ENCODE measurements at regions not wholly inside any gene's neighbourhood (a gene's known extent, or its start where the extent isn't known, plus 50 kb on each side); places are given as distances from the start of the nearest gene placed in this dataset.

DNA sequence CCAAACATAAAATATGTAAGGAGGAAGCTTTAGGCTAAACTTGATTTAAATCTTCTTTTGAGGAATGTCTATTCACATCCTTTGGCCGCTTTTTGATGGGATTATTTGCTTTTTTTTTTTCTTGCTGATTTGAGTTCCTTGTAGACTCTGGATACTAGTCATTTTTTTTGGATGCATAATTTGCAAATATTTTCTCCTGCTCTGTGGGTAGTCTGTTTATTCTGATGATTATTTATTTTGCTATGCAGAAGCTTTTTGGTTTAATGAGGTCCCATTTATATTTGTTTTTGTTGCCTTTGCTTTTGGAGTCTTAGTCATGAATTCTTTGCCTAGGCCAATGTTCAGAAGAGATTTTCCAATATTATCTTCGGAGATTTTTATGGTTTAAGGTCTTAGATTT, 144.9 kb downstream of the MAGEC2 start (continued):
- TF ChIP-seq, protein P1, sequence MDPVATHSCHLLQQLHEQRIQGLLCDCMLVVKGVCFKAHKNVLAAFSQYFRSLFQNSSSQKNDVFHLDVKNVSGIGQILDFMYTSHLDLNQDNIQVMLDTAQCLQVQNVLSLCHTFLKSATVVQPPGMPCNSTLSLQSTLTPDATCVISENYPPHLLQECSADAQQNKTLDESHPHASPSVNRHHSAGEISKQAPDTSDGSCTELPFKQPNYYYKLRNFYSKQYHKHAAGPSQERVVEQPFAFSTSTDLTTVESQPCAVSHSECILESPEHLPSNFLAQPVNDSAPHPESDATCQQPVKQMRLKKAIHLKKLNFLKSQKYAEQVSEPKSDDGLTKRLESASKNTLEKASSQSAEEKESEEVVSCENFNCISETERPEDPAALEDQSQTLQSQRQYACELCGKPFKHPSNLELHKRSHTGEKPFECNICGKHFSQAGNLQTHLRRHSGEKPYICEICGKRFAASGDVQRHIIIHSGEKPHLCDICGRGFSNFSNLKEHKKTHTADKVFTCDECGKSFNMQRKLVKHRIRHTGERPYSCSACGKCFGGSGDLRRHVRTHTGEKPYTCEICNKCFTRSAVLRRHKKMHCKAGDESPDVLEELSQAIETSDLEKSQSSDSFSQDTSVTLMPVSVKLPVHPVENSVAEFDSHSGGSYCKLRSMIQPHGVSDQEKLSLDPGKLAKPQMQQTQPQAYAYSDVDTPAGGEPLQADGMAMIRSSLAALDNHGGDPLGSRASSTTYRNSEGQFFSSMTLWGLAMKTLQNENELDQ (tag by site-specific recombination; IDR thresholded peaks at IDR 0.05; ENCODE audit: low read depth): no peak
- TF ChIP-seq KLF16 (tag by site-specific recombination; IDR thresholded peaks at IDR 0.05) (no peak), ZNF610 (tag by site-specific recombination; IDR thresholded peaks at IDR 0.05; ENCODE audit: borderline replicate concordance) (no peak), ZBTB20 (tag by site-specific recombination; IDR thresholded peaks at IDR 0.05) (no peak), ZSCAN16 (tag by site-specific recombination; IDR thresholded peaks at IDR 0.05) (no peak), EGR2 (tag by site-specific recombination; IDR thresholded peaks at IDR 0.05; ENCODE audit: low read depth) (no peak), ZNF248 (tag by site-specific recombination; IDR thresholded peaks at IDR 0.05) (no peak)
- TF ChIP-seq, protein P2, sequence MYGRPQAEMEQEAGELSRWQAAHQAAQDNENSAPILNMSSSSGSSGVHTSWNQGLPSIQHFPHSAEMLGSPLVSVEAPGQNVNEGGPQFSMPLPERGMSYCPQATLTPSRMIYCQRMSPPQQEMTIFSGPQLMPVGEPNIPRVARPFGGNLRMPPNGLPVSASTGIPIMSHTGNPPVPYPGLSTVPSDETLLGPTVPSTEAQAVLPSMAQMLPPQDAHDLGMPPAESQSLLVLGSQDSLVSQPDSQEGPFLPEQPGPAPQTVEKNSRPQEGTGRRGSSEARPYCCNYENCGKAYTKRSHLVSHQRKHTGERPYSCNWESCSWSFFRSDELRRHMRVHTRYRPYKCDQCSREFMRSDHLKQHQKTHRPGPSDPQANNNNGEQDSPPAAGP (tag by site-specific recombination; IDR thresholded peaks at IDR 0.05): no peak
- TF ChIP-seq, protein P3, sequence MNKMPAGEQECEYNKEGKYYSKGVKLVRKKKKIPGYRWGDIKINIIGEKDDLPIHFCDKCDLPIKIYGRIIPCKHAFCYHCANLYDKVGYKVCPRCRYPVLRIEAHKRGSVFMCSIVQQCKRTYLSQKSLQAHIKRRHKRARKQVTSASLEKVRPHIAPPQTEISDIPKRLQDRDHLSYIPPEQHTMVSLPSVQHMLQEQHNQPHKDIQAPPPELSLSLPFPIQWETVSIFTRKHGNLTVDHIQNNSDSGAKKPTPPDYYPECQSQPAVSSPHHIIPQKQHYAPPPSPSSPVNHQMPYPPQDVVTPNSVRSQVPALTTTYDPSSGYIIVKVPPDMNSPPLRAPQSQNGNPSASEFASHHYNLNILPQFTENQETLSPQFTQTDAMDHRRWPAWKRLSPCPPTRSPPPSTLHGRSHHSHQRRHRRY (tag by site-specific recombination; IDR thresholded peaks at IDR 0.05): no peak

DNA sequence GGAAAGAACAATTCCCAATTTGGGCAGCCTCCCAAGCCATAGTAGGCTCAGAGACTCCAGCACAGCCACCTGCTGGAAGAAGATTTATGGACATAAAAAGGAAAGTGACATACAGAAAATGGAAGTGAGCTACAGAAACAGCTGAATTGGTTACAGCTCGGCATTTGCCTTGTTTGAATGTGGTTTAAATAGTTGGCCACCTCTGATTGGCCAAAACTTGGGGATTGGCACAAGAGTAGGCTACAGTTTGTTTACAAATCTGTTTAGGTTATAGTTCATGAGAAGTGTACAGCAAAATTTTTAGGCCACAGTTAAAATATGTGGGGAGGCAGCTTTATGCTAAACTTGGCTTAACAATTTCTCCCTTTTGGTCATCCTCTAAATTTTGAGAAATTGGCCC, 150.4 kb downstream of the MAGEC1 start:
- TF ChIP-seq ZNF112 (tag by site-specific recombination; IDR thresholded peaks at IDR 0.05): no peak
- TF ChIP-seq ZNF10 (tag by site-specific recombination; IDR thresholded peaks at IDR 0.05): no peak
- no peak for TF ChIP-seq WT1 (tag by site-specific recombination; IDR thresholded peaks at IDR 0.05)
- no peak for TF ChIP-seq ZFP69B (tag by site-specific recombination; IDR thresholded peaks at IDR 0.05)
- no peak for TF ChIP-seq ZNF37A (tag by site-specific recombination; IDR thresholded peaks at IDR 0.05)
- no peak for TF ChIP-seq RBAK (tag by site-specific recombination; IDR thresholded peaks at IDR 0.05)
- TF ChIP-seq, protein P4, sequence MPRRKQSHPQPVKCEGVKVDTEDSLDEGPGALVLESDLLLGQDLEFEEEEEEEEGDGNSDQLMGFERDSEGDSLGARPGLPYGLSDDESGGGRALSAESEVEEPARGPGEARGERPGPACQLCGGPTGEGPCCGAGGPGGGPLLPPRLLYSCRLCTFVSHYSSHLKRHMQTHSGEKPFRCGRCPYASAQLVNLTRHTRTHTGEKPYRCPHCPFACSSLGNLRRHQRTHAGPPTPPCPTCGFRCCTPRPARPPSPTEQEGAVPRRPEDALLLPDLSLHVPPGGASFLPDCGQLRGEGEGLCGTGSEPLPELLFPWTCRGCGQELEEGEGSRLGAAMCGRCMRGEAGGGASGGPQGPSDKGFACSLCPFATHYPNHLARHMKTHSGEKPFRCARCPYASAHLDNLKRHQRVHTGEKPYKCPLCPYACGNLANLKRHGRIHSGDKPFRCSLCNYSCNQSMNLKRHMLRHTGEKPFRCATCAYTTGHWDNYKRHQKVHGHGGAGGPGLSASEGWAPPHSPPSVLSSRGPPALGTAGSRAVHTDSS (tag by site-specific recombination; IDR thresholded peaks at IDR 0.05): no peak
- no peak for TF ChIP-seq TRIM28 (IDR thresholded peaks at IDR 0.05; ENCODE audit: borderline replicate concordance, low read length)
- no peak for TF ChIP-seq ZFP3 (tag by site-specific recombination; IDR thresholded peaks at IDR 0.05; ENCODE audit: low read depth)
- no peak for TF ChIP-seq ZBTB48 (tag by site-specific recombination; IDR thresholded peaks at IDR 0.05)
- TF ChIP-seq ZNF624 (tag by site-specific recombination; IDR thresholded peaks at IDR 0.05): no peak
- TF ChIP-seq ZNF311 (tag by site-specific recombination; IDR thresholded peaks at IDR 0.05; ENCODE audit: borderline replicate concordance): no peak
- TF ChIP-seq ZNF48 (tag by site-specific recombination; IDR thresholded peaks at IDR 0.05): no peak
- TF ChIP-seq SCRT2 (tag by site-specific recombination; IDR thresholded peaks at IDR 0.05): no peak
- ChIA-PET CTCF (no interaction called here), POLR2A (no interaction called here)

More for the DNA sequence above, 150.4 kb downstream of the MAGEC1 start:
- no peaks in the 10 kb centered on the region; the same call in none of the 2 replicates for H3K9me3 ChIP-seq (ENCODE audit: control insufficient read depth, insufficient read depth, low read depth, low read length)
- H3K27ac ChIP-seq (ENCODE audit: extremely low read depth, low read depth, low read length): no peak overlapping the region
- no peaks in the 10 kb centered on the region for H3K4me1 ChIP-seq (ENCODE audit: control insufficient read depth, insufficient read depth, low read length)
- H3K4me3 ChIP-seq (ENCODE audit: low read depth, low read length): no peak overlapping the region
- no peaks in the 10 kb centered on the region for H3K36me3 ChIP-seq (ENCODE audit: control insufficient read depth in 2 of 2, insufficient read depth in 1 of 2, low read length in 2 of 2)

Data from HEK293 (cell line).